ENCODE measurements at regions not wholly inside any gene's neighbourhood (a gene's known extent, or its start where the extent isn't known, plus 50 kb on each side); places are given as distances from the start of the nearest gene placed in this dataset.

- 100% methylated on average over 4 of the region's 17 CpGs for WGBS
- peaks cover 0 to 15% (median 2%) of the 10 kb centered on the region in 4 donors for H3K4me1 ChIP-seq
- TF ChIP-seq CTCF (IDR thresholded peaks at IDR 0.05), result no peak
- no peak for TF ChIP-seq EP300 (IDR thresholded peaks at IDR 0.05)
- TF ChIP-seq POLR2A (IDR thresholded peaks at IDR 0.05; ENCODE audit: low read depth), result no peak
- TF ChIP-seq POLR2AphosphoS5 (IDR thresholded peaks at IDR 0.05), result no peak
- intact Hi-C loops (cut with DNase I), result no loop called here
- H3K27me3 ChIP-seq, result peaks cover 0 to 76% (median 2%) of the 10 kb centered on the region in 4 donors
- H3K9me3 ChIP-seq, result no peaks in the 10 kb centered on the region
- DNase-seq (ENCODE audit: extremely low spot score), result no peak
- H3K36me3 ChIP-seq, result no peaks in the 10 kb centered on the region
- no peak overlapping the region for H3K4me3 ChIP-seq
- no peak overlapping the region for H3K27ac ChIP-seq (replicated peaks in 1 of 4)
These were observed 53.1 kb upstream of the FBRSL1 start for GRCh38 chr12:132436791-132437251.

GRCh38 chr12:132435486-132436187 lies 54.3 kb upstream of the FBRSL1 start:
- Histone ChIP-seq H3K9me3 (no peaks in the 10 kb centered on the region), H3K4me3 (no peak overlapping the region), H3K4me1 (peaks cover 0 to 21% (median 5%) of the 10 kb centered on the region in 4 donors), H3K36me3 (no peaks in the 10 kb centered on the region), H3K27ac (replicated peaks in 1 of 4) (no peak overlapping the region), H3K27me3 (peaks cover 0 to 86% (median 2%) of the 10 kb centered on the region in 4 donors)
- no peak for DNase-seq (ENCODE audit: extremely low spot score)
- intact Hi-C loops (cut with DNase I), result no loop called here
- WGBS, result 91% methylated on average over 39 of the region's 39 CpGs
- TF ChIP-seq EP300 (IDR thresholded peaks at IDR 0.05), result no peak
- no peak for TF ChIP-seq POLR2A (IDR thresholded peaks at IDR 0.05; ENCODE audit: low read depth)
- no peak for TF ChIP-seq CTCF (IDR thresholded peaks at IDR 0.05)
- no peak for TF ChIP-seq POLR2AphosphoS5 (IDR thresholded peaks at IDR 0.05)

- intact Hi-C loops (cut with DNase I), result no loop called here
These were observed 56.1 kb upstream of the FBRSL1 start for GRCh38 chr12:132433641-132434395.

GRCh38 chr12:132432721-132433577 lies 57.0 kb upstream of the FBRSL1 start:
- 72% methylated on average over 36 of the region's 41 CpGs for WGBS
- Histone ChIP-seq H3K27ac (replicated peaks in 1 of 4) (no peak overlapping the region), H3K27me3 (peaks cover 0 to 95% (median 2%) of the 10 kb centered on the region in 4 donors), H3K4me3 (no peak overlapping the region), H3K9me3 (no peaks in the 10 kb centered on the region), H3K4me1 (peaks cover 9 to 38% (median 28%) of the 10 kb centered on the region in 4 donors), H3K36me3 (no peaks in the 10 kb centered on the region)
- no peak for DNase-seq (ENCODE audit: extremely low spot score)
- intact Hi-C loops (cut with DNase I), result no loop called here
- TF ChIP-seq CTCF (IDR thresholded peaks at IDR 0.05) (no peak), POLR2A (IDR thresholded peaks at IDR 0.05; ENCODE audit: low read depth) (no peak), POLR2AphosphoS5 (IDR thresholded peaks at IDR 0.05) (no peak), EP300 (IDR thresholded peaks at IDR 0.05) (no peak)

More at GRCh38 chr12:132433641-132434395, 56.1 kb upstream of the FBRSL1 start:
- Histone ChIP-seq H3K4me3 (no peak overlapping the region), H3K9me3 (no peaks in the 10 kb centered on the region), H3K27ac (replicated peaks in 1 of 4) (no peak overlapping the region), H3K27me3 (peaks cover 0 to 94% (median 2%) of the 10 kb centered on the region in 4 donors), H3K36me3 (no peaks in the 10 kb centered on the region), H3K4me1 (peaks cover 9 to 37% (median 23%) of the 10 kb centered on the region in 4 donors)
- no peak for TF ChIP-seq POLR2A (IDR thresholded peaks at IDR 0.05; ENCODE audit: low read depth)
- 80% methylated on average over 23 of the region's 35 CpGs for WGBS
- DNase-seq (ENCODE audit: extremely low spot score), result no peak

Measured in esophagus muscularis mucosa (tissue), 4 donors.